Mucosa of rectum (tissue), 2 donors: ENCODE measurements at regions not wholly inside any gene's neighbourhood (a gene's known extent, or its start where the extent isn't known, plus 50 kb on each side); places are given as distances from the start of the nearest gene placed in this dataset.

Experiments
- H3K27ac ChIP-seq, 2 donors: one replicate each; pipeline ENCODE4 v1.7.0; 2013; ENCODE audit warnings: inconsistent platforms in 2 of 2, low read depth in 2 of 2, low read length in 2 of 2
- H3K27me3 ChIP-seq, 2 donors: one replicate each; pipeline ENCODE4 v1.7.0; 2013; ENCODE audit warnings: low read length in 2 of 2; ENCODE audit not compliant: control insufficient read depth in 2 of 2, insufficient read depth in 2 of 2
- H3K36me3 ChIP-seq, 2 donors: one replicate each; pipeline ENCODE4 v1.7.0; 2013; ENCODE audit warnings: low read length in 2 of 2; ENCODE audit not compliant: control insufficient read depth in 2 of 2, insufficient read depth in 2 of 2
- H3K4me1 ChIP-seq, 2 donors: one replicate each; pipeline ENCODE4 v1.7.0; 2013; ENCODE audit warnings: low read length in 2 of 2, mild to moderate bottlenecking in 1 of 2; ENCODE audit not compliant: control insufficient read depth in 2 of 2, insufficient read depth in 2 of 2
- H3K4me3 ChIP-seq, 2 donors: one replicate each; pipeline ENCODE4 v1.7.0; 2013; ENCODE audit warnings: low read length in 2 of 2
- H3K9ac ChIP-seq, 2 donors: one replicate each; pipeline ENCODE4 v1.7.0; 2013; ENCODE audit warnings: low read length in 2 of 2, low read depth in 1 of 2, mild to moderate bottlenecking in 1 of 2
- H3K9me3 ChIP-seq, 2 donors: one replicate each; pipeline ENCODE4 v1.7.0; 2013; ENCODE audit warnings: low read length in 2 of 2; ENCODE audit not compliant: control insufficient read depth in 2 of 2
- donor health status: healthy.
- donor health status: Normal muscosa, but diverticular disease.

- H3K27ac ChIP-seq, result no peak overlapping the region
These were observed 134.2 kb upstream of the LRFN2 start for GRCh38 chr6:40721271-40721952.

GRCh38 chr6:40720375-40720748 lies 133.2 kb upstream of the LRFN2 start:
- no peaks in the 10 kb centered on the region for H3K27me3 ChIP-seq
- no peak overlapping the region for H3K9ac ChIP-seq
- peak overlapping the region in 1 of 2 donors; percentile 11 for H3K27ac ChIP-seq
- H3K4me1 ChIP-seq, result peaks cover 7 to 15% of the 10 kb centered on the region in 2 donors
- H3K9me3 ChIP-seq, result no peaks in the 10 kb centered on the region
- no peak overlapping the region for H3K4me3 ChIP-seq
- H3K36me3 ChIP-seq, result no peaks in the 10 kb centered on the region

More at GRCh38 chr6:40721271-40721952, 134.2 kb upstream of the LRFN2 start:
- H3K27me3 ChIP-seq, result no peaks in the 10 kb centered on the region
- no peak overlapping the region for H3K4me3 ChIP-seq
- no peaks in the 10 kb centered on the region for H3K9me3 ChIP-seq
- peaks cover 7 to 9% of the 10 kb centered on the region in 2 donors for H3K4me1 ChIP-seq
- H3K9ac ChIP-seq, result no peak overlapping the region
- H3K36me3 ChIP-seq, result no peaks in the 10 kb centered on the region

GRCh38 chr6:40719671-40720374 lies 132.7 kb upstream of the LRFN2 start:
- Histone ChIP-seq H3K27ac (peak overlapping the region; percentile 11 to 38), H3K36me3 (no peaks in the 10 kb centered on the region), H3K27me3 (no peaks in the 10 kb centered on the region), H3K4me3 (peak overlapping the region; percentile 20 to 53), H3K4me1 (peaks cover 7 to 20% of the 10 kb centered on the region in 2 donors), H3K9ac (no peak overlapping the region), H3K9me3 (no peaks in the 10 kb centered on the region)

- Histone ChIP-seq H3K4me1 (peaks cover 7 to 28% of the 10 kb centered on the region in 2 donors), H3K4me3 (no peak overlapping the region), H3K27ac (no peak overlapping the region), H3K36me3 (no peaks in the 10 kb centered on the region), H3K27me3 (no peaks in the 10 kb centered on the region), H3K9ac (no peak overlapping the region), H3K9me3 (no peaks in the 10 kb centered on the region)
These were observed 131.2 kb upstream of the LRFN2 start for GRCh38 chr6:40718401-40718800.

GRCh38 chr6:40717411-40718057 lies 130.4 kb upstream of the LRFN2 start:
- no peaks in the 10 kb centered on the region for H3K27me3 ChIP-seq
- H3K36me3 ChIP-seq, result no peaks in the 10 kb centered on the region
- no peak overlapping the region for H3K9ac ChIP-seq
- H3K27ac ChIP-seq, result no peak overlapping the region
- peaks cover 7 to 28% of the 10 kb centered on the region in 2 donors for H3K4me1 ChIP-seq
- no peak overlapping the region for H3K4me3 ChIP-seq
- H3K9me3 ChIP-seq, result no peaks in the 10 kb centered on the region

- H3K9me3 ChIP-seq, result no peaks in the 10 kb centered on the region
- H3K4me1 ChIP-seq, result peaks cover 7 to 28% of the 10 kb centered on the region in 2 donors
- H3K4me3 ChIP-seq, result no peak overlapping the region
- H3K9ac ChIP-seq, result peak overlapping the region in 1 of 2 donors; percentile 36
- H3K27me3 ChIP-seq, result no peaks in the 10 kb centered on the region
- peak overlapping the region; percentile 61 to 77 for H3K27ac ChIP-seq
- H3K36me3 ChIP-seq, result no peaks in the 10 kb centered on the region
These were observed 128.6 kb upstream of the LRFN2 start for GRCh38 chr6:40715570-40716403.

- H3K27ac ChIP-seq, result peak overlapping the region; percentile 61 to 77
- peak overlapping the region in 1 of 2 donors; percentile 36 for H3K9ac ChIP-seq
- H3K9me3 ChIP-seq, result no peaks in the 10 kb centered on the region
- H3K36me3 ChIP-seq, result no peaks in the 10 kb centered on the region
- peaks cover 5 to 25% of the 10 kb centered on the region in 2 donors for H3K4me1 ChIP-seq
- H3K27me3 ChIP-seq, result no peaks in the 10 kb centered on the region
- peak overlapping the region in 1 of 2 donors; percentile 33 for H3K4me3 ChIP-seq
These were observed 127.7 kb upstream of the LRFN2 start for GRCh38 chr6:40714576-40715564.

GRCh38 chr6:40714143-40714542 lies 127.0 kb upstream of the LRFN2 start:
- peaks cover 0 to 20% of the 10 kb centered on the region in 2 donors for H3K4me1 ChIP-seq
- peak overlapping the region; percentile 32 to 70 for H3K27ac ChIP-seq
- H3K9ac ChIP-seq, result no peak overlapping the region
- H3K36me3 ChIP-seq, result no peaks in the 10 kb centered on the region
- no peak overlapping the region for H3K4me3 ChIP-seq
- no peaks in the 10 kb centered on the region for H3K27me3 ChIP-seq
- no peaks in the 10 kb centered on the region for H3K9me3 ChIP-seq
